ENCODE measurements at regions not wholly inside any gene's neighbourhood (a gene's known extent, or its start where the extent isn't known, plus 50 kb on each side); places are given as distances from the start of the nearest gene placed in this dataset.

DNA sequence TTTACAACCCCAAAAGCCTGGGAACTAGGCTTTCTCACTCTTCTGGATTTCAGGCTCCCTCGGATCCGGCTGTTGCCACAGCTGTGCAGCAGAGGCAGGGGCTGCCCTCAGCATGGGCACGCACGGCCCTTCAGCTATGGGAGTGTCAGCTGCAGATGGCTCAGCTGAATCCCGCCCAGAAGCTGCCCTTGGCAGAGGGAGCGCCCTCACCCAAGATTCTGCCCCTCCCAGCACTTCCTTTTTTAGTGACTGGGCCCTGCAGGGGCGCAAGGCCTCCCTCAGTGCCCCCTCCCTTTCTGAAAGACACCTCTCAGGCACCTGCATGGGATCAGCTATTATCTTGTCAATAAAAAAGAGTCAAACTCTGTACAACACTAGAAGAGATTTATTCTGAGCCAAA, 67.9 kb upstream of the THBS2 start:
- H3K36me3 ChIP-seq (ENCODE audit: control insufficient read depth in 2 of 3, insufficient read depth in 3 of 3, low read length in 3 of 3), result no peaks in the 10 kb centered on the region
- H3K9ac ChIP-seq (ENCODE audit: low read length in 3 of 3), result no peak overlapping the region
- FAIRE-seq (no peak), DNase-seq (no peak)
- no peak overlapping the region for H3K4me3 ChIP-seq (ENCODE audit: low read length in 3 of 3)
- no peaks in the 10 kb centered on the region for H3K9me3 ChIP-seq (ENCODE audit: control insufficient read depth in 2 of 3, insufficient read depth in 1 of 3, low read length in 3 of 3)
- H3K4me1 ChIP-seq (ENCODE audit: control insufficient read depth in 2 of 3, insufficient read depth in 2 of 3, low read depth in 1 of 3, low read length in 3 of 3), result no peaks in the 10 kb centered on the region
- no peak overlapping the region for H3K27ac ChIP-seq (ENCODE audit: low read depth in 2 of 2, low read length in 2 of 2)
- H3K27me3 ChIP-seq (ENCODE audit: control insufficient read depth, insufficient read depth, low read length), result no peaks in the 10 kb centered on the region
- intact Hi-C loops (cut with DNase I), result no loop called here
- TF ChIP-seq, protein P1, sequence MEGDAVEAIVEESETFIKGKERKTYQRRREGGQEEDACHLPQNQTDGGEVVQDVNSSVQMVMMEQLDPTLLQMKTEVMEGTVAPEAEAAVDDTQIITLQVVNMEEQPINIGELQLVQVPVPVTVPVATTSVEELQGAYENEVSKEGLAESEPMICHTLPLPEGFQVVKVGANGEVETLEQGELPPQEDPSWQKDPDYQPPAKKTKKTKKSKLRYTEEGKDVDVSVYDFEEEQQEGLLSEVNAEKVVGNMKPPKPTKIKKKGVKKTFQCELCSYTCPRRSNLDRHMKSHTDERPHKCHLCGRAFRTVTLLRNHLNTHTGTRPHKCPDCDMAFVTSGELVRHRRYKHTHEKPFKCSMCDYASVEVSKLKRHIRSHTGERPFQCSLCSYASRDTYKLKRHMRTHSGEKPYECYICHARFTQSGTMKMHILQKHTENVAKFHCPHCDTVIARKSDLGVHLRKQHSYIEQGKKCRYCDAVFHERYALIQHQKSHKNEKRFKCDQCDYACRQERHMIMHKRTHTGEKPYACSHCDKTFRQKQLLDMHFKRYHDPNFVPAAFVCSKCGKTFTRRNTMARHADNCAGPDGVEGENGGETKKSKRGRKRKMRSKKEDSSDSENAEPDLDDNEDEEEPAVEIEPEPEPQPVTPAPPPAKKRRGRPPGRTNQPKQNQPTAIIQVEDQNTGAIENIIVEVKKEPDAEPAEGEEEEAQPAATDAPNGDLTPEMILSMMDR (IDR thresholded peaks at IDR 0.05; ENCODE audit: borderline replicate concordance, extremely low read depth, insufficient read depth), result no peak

DNA sequence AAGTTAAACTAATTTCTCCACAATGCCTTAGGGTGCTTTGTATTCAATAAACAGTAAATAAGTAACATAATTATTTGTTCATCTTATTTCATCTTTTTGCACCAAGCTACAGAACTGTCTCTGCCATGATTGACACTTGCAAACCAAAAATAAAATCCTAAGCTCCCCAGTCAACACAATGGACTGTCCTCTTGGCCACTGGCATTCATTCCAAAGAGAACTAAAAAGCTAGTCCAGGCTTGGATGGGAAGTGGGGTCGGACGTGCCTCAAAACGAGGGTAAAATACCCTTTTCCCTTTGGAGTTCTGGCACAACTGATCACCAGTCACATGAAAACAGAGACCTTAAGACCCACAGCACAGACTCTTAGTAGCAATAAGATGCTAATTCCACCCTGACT, 66.4 kb upstream of the THBS2 start:
- FAIRE-seq (no peak), DNase-seq (no peak)
- no peaks in the 10 kb centered on the region for H3K9me3 ChIP-seq (ENCODE audit: control insufficient read depth in 2 of 3, insufficient read depth in 1 of 3, low read length in 3 of 3)
- no peak overlapping the region for H3K27ac ChIP-seq (ENCODE audit: low read depth in 2 of 2, low read length in 2 of 2)
- no peak overlapping the region for H3K4me3 ChIP-seq (ENCODE audit: low read length in 3 of 3)
- no peak overlapping the region for H3K9ac ChIP-seq (ENCODE audit: low read length in 3 of 3)
- no peaks in the 10 kb centered on the region for H3K27me3 ChIP-seq (ENCODE audit: control insufficient read depth, insufficient read depth, low read length)
- TF ChIP-seq, protein P1 (IDR thresholded peaks at IDR 0.05; ENCODE audit: borderline replicate concordance, extremely low read depth, insufficient read depth), result no peak
- intact Hi-C loops (cut with DNase I), result no loop called here
- H3K4me1 ChIP-seq (ENCODE audit: control insufficient read depth in 2 of 3, insufficient read depth in 2 of 3, low read depth in 1 of 3, low read length in 3 of 3), result no peaks in the 10 kb centered on the region
- H3K36me3 ChIP-seq (ENCODE audit: control insufficient read depth in 2 of 3, insufficient read depth in 3 of 3, low read length in 3 of 3), result no peaks in the 10 kb centered on the region

DNA sequence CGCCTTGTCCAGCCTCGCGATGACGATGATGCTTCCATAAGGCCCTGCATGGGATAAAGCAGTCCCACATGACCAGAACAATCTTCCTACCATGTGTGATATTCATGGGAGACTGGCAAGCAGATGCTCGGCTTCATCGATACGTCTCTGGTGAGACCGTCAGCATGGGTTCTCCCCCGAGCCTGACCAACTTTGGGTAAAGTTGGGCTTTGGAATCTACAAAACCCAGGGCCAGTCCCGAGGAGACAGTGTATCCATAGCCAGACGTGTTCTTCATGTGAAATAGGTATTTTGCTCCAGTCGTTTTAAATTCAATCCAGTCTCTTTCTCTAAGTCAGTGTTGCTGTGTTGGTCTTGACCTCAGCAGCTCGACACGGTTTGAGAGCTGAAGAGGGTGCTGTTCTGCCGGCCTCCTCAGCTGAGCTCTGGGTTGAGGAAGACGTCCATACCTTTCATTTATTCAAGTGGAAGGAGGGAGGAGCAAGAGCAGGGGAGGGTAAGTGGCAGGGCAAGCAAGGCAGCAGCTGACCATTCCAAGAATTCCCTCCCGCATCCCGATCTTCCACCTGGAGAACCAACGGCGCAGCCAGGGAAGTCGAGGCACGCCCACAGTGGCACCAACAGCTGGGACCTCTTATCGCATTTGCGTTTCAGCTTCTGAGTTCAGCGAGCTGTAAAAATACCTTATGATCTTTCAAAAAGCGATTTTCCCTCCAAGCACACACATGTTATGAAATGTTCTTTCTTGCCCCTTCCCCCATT, 64.0 kb upstream of the THBS2 start:
- FAIRE-seq, result no peak

More for the DNA sequence above, 64.0 kb upstream of the THBS2 start:
- Histone ChIP-seq H3K27ac (ENCODE audit: low read depth in 2 of 2, low read length in 2 of 2) (no peak overlapping the region), H3K36me3 (ENCODE audit: control insufficient read depth in 2 of 3, insufficient read depth in 3 of 3, low read length in 3 of 3) (no peaks in the 10 kb centered on the region), H3K9me3 (ENCODE audit: control insufficient read depth in 2 of 3, insufficient read depth in 1 of 3, low read length in 3 of 3) (no peaks in the 10 kb centered on the region), H3K4me1 (ENCODE audit: control insufficient read depth in 2 of 3, insufficient read depth in 2 of 3, low read depth in 1 of 3, low read length in 3 of 3) (no peaks in the 10 kb centered on the region), H3K4me3 (ENCODE audit: low read length in 3 of 3) (no peak overlapping the region), H3K27me3 (ENCODE audit: control insufficient read depth, insufficient read depth, low read length) (no peaks in the 10 kb centered on the region), H3K9ac (ENCODE audit: low read length in 3 of 3) (no peak overlapping the region)
- intact Hi-C loops (cut with DNase I), result no loop called here
- no peak for DNase-seq
- TF ChIP-seq, protein P1 (IDR thresholded peaks at IDR 0.05; ENCODE audit: borderline replicate concordance, extremely low read depth, insufficient read depth), result no peak

Data from kidney (tissue), 13 donors.